ENCODE measurements at regions not wholly inside any gene's neighbourhood (a gene's known extent, or its start where the extent isn't known, plus 50 kb on each side); places are given as distances from the start of the nearest gene placed in this dataset.
"Not testable (repeated sequence)": the region's sequence is repeated elsewhere in the genome, so short reads cannot be mapped to it uniquely, and the experiment has no call there.

DNA sequence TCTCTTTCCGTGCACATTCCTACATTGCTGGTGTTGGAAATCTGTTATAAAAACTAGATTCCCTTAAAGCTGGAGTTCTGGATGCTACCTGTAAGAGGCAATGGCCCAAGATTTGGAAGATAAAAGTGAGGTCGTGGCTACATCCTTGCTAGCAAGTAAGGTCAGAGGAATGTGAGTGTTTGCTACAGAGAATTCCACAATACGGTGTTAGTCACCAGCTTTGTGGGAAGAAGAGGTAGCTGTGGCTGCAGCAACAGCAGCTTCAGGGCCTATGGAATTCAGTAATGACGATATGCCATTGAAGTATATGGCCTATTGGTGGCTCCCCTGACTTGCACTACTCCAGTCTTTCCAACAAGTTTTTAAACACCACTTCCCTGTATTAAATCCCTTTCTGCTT is 227.7 kb upstream of the TMEM260 start:
- CTCF ChIA-PET: no interaction called here
- no peak for TF ChIP-seq L3MBTL2 (conservative IDR thresholded peaks at IDR 0.05)
- POLR2A ChIA-PET: no interaction called here
- DNase-seq (ENCODE audit: extremely low spot score): no peak

- ChIA-PET CTCF (interaction anchor here (1.0 kb wide), 1 partner anchor 13 kb away, joined by 3 read pairs; no protein-coding TSS in a partner anchor), POLR2A (no interaction called here)
- TF ChIP-seq FOXK2 (IDR thresholded peaks at IDR 0.05) (no peak), SP1 (IDR thresholded peaks at IDR 0.05) (no peak), NFRKB (IDR thresholded peaks at IDR 0.05) (no peak), FOXM1 (IDR thresholded peaks at IDR 0.05; ENCODE audit: borderline replicate concordance) (no peak), ZNF384 (IDR thresholded peaks at IDR 0.05) (no peak), HDGF (IDR thresholded peaks at IDR 0.05; ENCODE audit: borderline replicate concordance) (no peak), L3MBTL2 (conservative IDR thresholded peaks at IDR 0.05) (no peak), LEF1 (IDR thresholded peaks at IDR 0.05; ENCODE audit: borderline replicate concordance) (no peak), TARDBP (IDR thresholded peaks at IDR 0.05) (no peak), SUZ12 (IDR thresholded peaks at IDR 0.05) (no peak), FOXA1 (IDR thresholded peaks at IDR 0.05) (no peak), ARNT (IDR thresholded peaks at IDR 0.05) (no peak), ELF4 (IDR thresholded peaks at IDR 0.05) (no peak), BHLHE40 (IDR thresholded peaks at IDR 0.05; ENCODE audit: borderline replicate concordance) (no peak), CTBP1 (IDR thresholded peaks at IDR 0.05; ENCODE audit: borderline replicate concordance) (no peak)
- TF ChIP-seq, protein P1, sequence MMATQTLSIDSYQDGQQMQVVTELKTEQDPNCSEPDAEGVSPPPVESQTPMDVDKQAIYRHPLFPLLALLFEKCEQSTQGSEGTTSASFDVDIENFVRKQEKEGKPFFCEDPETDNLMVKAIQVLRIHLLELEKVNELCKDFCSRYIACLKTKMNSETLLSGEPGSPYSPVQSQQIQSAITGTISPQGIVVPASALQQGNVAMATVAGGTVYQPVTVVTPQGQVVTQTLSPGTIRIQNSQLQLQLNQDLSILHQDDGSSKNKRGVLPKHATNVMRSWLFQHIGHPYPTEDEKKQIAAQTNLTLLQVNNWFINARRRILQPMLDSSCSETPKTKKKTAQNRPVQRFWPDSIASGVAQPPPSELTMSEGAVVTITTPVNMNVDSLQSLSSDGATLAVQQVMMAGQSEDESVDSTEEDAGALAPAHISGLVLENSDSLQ (IDR thresholded peaks at IDR 0.05): no peak
- no peak for DNase-seq (ENCODE audit: extremely low spot score)
Measured at GRCh38 chr14:56352999-56353398, 226.6 kb upstream of the TMEM260 start.

DNA sequence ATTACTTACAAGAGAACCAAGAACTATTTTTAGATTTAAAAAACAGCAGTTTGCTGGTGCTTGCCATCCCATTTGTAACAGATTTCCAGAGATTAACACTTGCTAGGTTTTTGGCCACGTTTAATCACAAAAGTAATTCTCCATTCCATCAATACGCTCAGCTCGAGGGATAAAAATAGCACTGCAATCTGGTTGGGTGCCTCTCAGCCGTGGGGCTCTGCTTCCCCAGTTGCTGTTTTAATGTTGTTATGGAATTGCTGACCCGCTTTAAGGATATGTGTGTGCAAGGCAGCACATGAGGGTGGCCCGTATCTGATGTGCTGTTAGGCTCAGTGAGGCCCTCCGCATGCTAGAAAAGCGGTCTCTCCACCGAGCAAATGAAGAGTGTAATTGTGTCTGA is 222.2 kb upstream of the TMEM260 start:
- POLR2A ChIA-PET: no interaction called here
- CTCF ChIA-PET: no interaction called here
- no peak for TF ChIP-seq LEF1 (IDR thresholded peaks at IDR 0.05; ENCODE audit: borderline replicate concordance)
- no peak for TF ChIP-seq FOXA1 (IDR thresholded peaks at IDR 0.05)
- no peak for TF ChIP-seq ARNT (IDR thresholded peaks at IDR 0.05)
- no peak for TF ChIP-seq SUZ12 (IDR thresholded peaks at IDR 0.05)
- TF ChIP-seq NFRKB (IDR thresholded peaks at IDR 0.05): no peak

GRCh38 chr14:56358275-56358674 is 221.3 kb upstream of the TMEM260 start:
- TF ChIP-seq SP1 (IDR thresholded peaks at IDR 0.05): no peak
- DNase-seq (ENCODE audit: extremely low spot score): no peak
- POLR2A ChIA-PET: no interaction called here
- CTCF ChIA-PET: no interaction called here

More for the DNA sequence above, 222.2 kb upstream of the TMEM260 start:
- no peak for DNase-seq (ENCODE audit: extremely low spot score)

- CTCF ChIA-PET: no interaction called here
- POLR2A ChIA-PET: no interaction called here
- no peak for DNase-seq (ENCODE audit: extremely low spot score)
- TF ChIP-seq ELF4 (IDR thresholded peaks at IDR 0.05): no peak
- TF ChIP-seq FOXA1 (IDR thresholded peaks at IDR 0.05): no peak
- no peak for TF ChIP-seq TARDBP (IDR thresholded peaks at IDR 0.05)
- no peak for TF ChIP-seq ARNT (IDR thresholded peaks at IDR 0.05)
- TF ChIP-seq FOXM1 (IDR thresholded peaks at IDR 0.05; ENCODE audit: borderline replicate concordance): no peak
- no peak for TF ChIP-seq L3MBTL2 (conservative IDR thresholded peaks at IDR 0.05)
- TF ChIP-seq LEF1 (IDR thresholded peaks at IDR 0.05; ENCODE audit: borderline replicate concordance): no peak
- TF ChIP-seq CTBP1 (IDR thresholded peaks at IDR 0.05; ENCODE audit: borderline replicate concordance): no peak
- no peak for TF ChIP-seq NFRKB (IDR thresholded peaks at IDR 0.05)
- TF ChIP-seq, protein P1 (IDR thresholded peaks at IDR 0.05): no peak
- no peak for TF ChIP-seq ZNF384 (IDR thresholded peaks at IDR 0.05)
- no peak for TF ChIP-seq SUZ12 (IDR thresholded peaks at IDR 0.05)
Measured at GRCh38 chr14:56358851-56359614, 220.6 kb upstream of the TMEM260 start.

DNA sequence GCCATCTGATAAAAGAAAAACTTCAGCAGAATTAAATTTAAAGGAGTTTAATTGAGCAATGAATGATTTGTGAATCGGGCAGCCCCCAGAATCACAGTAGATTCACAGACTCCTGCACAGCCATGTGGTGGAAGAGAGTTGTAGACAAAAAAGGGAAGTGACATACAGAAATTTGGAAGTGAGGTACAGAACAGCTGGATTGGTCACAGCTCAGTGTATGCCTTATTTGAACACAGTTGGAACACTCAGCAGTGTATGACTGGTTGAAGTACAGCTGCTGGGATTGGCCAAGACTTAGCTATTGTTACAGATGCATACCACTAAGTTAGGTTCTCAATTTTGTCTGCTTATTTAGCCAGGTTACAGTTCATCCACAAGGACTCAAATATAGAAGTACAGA is 213.9 kb upstream of the TMEM260 start:
- not testable (repeated sequence) for DNase-seq (ENCODE audit: extremely low spot score)

DNA sequence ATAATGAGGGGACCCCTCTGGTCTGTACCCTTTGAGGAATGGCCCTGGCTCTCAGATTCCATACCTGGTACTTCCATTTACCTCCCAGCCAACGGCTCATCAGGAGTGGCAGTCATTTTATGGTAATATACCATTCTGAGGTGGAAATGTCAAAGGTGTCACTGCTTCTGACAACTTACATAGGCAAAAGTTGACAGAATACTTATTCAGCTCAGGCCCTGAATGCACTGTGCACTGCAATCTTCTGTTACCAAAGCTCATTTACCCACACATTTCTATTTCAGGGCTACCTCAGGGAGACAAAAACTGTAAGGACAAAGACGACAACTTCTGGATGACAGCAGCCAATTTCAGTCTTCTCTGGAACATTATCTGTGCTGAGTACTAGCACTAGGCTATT is 212.2 kb upstream of the TMEM260 start:
- no peak for DNase-seq (ENCODE audit: extremely low spot score)
- POLR2A ChIA-PET: no interaction called here
- TF ChIP-seq LEF1 (IDR thresholded peaks at IDR 0.05; ENCODE audit: borderline replicate concordance) (no peak), CTBP1 (IDR thresholded peaks at IDR 0.05; ENCODE audit: borderline replicate concordance) (no peak), ELF4 (IDR thresholded peaks at IDR 0.05) (no peak)
- TF ChIP-seq, protein P1 (IDR thresholded peaks at IDR 0.05): no peak
- CTCF ChIA-PET: no interaction called here

More for the DNA sequence above, 213.9 kb upstream of the TMEM260 start:
- CTCF ChIA-PET, POLR2A ChIA-PET: not testable (repeated sequence)

- TF ChIP-seq FOXK2 (IDR thresholded peaks at IDR 0.05) (no peak), SP1 (IDR thresholded peaks at IDR 0.05) (no peak), BHLHE40 (IDR thresholded peaks at IDR 0.05; ENCODE audit: borderline replicate concordance) (no peak), SUZ12 (IDR thresholded peaks at IDR 0.05) (no peak), FOXA1 (IDR thresholded peaks at IDR 0.05) (no peak), CTBP1 (IDR thresholded peaks at IDR 0.05; ENCODE audit: borderline replicate concordance) (no peak), FOXM1 (IDR thresholded peaks at IDR 0.05; ENCODE audit: borderline replicate concordance) (no peak), HDGF (IDR thresholded peaks at IDR 0.05; ENCODE audit: borderline replicate concordance) (no peak), ARNT (IDR thresholded peaks at IDR 0.05) (no peak), ELF4 (IDR thresholded peaks at IDR 0.05) (no peak)
- DNase-seq (ENCODE audit: extremely low spot score): no peak
- ChIA-PET CTCF (no interaction called here), POLR2A (no interaction called here)
Measured at GRCh38 chr14:56371737-56372136, 207.9 kb upstream of the TMEM260 start.
